ENCODE measurements at regions not wholly inside any gene's neighbourhood (a gene's known extent, or its start where the extent isn't known, plus 50 kb on each side); places are given as distances from the start of the nearest gene placed in this dataset.

DNA sequence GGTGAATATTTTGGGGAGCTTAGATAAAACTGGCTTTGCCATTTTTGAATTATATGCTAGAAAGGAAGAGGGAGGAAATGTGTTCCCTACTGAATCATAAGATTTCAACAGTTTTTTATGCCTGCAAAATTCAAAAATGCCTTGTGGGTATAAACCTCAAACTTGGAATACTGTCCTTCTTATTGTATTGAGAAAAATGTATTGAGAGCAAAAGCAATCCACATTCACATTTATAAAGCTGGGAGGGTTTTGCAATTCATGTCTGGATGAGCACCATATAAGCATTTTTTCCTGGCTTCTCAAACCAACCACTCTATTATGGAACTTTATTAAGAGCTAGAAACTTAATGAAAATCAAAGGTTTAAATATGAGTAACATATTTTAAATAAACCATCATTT lies 289.8 kb downstream of the PCDH7 start:
- no peaks in the 10 kb centered on the region for H3K36me3 Mint-ChIP-seq (ENCODE audit: low read depth)
- no peak overlapping the region for H3K27ac Mint-ChIP-seq
- no peak overlapping the region for H3K4me3 Mint-ChIP-seq
- TF ChIP-seq, protein P1, sequence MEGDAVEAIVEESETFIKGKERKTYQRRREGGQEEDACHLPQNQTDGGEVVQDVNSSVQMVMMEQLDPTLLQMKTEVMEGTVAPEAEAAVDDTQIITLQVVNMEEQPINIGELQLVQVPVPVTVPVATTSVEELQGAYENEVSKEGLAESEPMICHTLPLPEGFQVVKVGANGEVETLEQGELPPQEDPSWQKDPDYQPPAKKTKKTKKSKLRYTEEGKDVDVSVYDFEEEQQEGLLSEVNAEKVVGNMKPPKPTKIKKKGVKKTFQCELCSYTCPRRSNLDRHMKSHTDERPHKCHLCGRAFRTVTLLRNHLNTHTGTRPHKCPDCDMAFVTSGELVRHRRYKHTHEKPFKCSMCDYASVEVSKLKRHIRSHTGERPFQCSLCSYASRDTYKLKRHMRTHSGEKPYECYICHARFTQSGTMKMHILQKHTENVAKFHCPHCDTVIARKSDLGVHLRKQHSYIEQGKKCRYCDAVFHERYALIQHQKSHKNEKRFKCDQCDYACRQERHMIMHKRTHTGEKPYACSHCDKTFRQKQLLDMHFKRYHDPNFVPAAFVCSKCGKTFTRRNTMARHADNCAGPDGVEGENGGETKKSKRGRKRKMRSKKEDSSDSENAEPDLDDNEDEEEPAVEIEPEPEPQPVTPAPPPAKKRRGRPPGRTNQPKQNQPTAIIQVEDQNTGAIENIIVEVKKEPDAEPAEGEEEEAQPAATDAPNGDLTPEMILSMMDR (IDR thresholded peaks at IDR 0.05; ENCODE audit: unreplicated experiment in 3 of 3): no peak
- H3K9me3 Mint-ChIP-seq: no peaks in the 10 kb centered on the region
- H3K27me3 Mint-ChIP-seq (ENCODE audit: low read depth): no peaks in the 10 kb centered on the region
- H3K4me1 Mint-ChIP-seq: no peaks in the 10 kb centered on the region

DNA sequence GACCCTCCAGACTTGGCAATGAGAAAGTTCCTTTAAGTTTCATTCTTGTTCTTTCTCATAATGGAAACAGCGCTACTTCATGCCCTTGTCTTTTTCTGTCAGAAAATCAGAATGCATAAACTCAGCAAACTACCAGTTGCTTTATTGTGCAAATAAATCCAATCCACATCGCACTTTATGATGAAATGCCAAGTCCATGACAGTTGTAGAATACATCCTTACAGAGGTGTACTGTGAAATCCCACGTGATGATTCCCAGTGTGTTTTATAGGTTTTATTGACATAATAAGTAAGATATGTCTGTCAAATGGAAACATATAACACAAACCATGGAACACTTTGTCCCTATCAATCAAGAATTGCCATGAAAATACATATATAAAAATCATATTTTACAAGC lies 295.0 kb downstream of the PCDH7 start:
- TF ChIP-seq, protein P1 (IDR thresholded peaks at IDR 0.05; ENCODE audit: unreplicated experiment in 3 of 3): no peak
- Mint-ChIP-seq H3K27ac (no peak overlapping the region), H3K36me3 (ENCODE audit: low read depth) (no peaks in the 10 kb centered on the region), H3K9me3 (no peaks in the 10 kb centered on the region), H3K4me3 (no peak overlapping the region), H3K27me3 (ENCODE audit: low read depth) (no peaks in the 10 kb centered on the region), H3K4me1 (peaks cover under 1% of the 10 kb centered on the region)

DNA sequence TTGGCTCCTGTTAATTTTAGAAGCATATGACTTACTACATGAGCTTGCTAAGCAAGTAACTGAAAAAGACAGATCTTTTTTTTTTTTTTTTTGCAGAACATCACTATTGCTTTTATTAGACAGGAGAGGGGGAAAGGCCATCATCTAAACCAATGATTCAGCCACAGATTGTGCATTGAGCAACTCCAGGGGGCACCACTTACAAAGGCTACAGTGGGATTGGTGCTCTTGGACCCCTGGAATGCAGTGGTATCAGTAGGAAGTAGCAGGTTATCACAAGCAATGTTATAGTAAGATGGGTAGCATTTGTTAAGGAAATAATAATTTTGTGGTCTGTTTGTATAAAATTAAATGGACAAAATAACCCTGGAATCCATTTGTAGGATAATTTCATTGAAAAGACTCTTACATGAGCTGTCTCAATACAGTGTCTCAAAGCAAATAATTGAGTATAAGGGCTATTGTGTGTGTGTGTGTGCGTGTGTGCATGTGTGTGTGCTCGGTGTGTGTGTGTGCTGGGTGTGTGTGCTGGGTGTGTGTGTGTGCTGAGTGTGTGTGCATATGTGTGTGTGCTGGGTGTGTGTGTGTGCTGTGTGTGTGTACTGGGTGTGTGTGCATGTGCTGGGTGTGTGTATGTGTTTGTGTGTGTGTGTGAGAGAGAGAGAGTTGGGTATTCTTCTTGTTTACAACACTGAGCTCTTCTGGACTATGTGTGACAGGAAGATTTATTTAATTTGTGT lies 296.3 kb downstream of the PCDH7 start:
- Mint-ChIP-seq H3K9me3 (no peaks in the 10 kb centered on the region), H3K4me3 (no peak overlapping the region), H3K36me3 (ENCODE audit: low read depth) (no peaks in the 10 kb centered on the region), H3K4me1 (peaks cover 4% of the 10 kb centered on the region), H3K27me3 (ENCODE audit: low read depth) (no peaks in the 10 kb centered on the region), H3K27ac (no peak overlapping the region)
- TF ChIP-seq, protein P1 (IDR thresholded peaks at IDR 0.05; ENCODE audit: unreplicated experiment in 3 of 3): no peak

DNA sequence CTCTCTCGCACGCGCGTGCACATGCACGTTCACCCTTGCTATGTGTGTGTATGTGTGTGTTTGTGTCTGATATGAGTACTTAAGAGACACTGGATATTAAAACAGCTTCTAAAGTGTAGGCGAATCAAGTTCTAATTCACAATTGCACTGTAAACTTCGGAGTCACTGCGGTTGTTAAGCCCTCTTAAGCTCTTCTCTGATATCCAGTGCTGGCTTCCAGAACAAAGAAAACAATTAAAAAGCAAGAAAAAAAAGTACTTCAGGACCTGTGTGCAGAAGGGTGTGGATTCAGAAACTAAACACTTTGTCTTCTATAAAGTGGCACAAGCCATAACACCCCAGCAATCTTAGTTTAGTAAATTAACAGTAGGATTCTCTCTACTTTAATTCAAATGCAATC lies 300.2 kb downstream of the PCDH7 start:
- Mint-ChIP-seq H3K4me1 (peaks cover 4% of the 10 kb centered on the region), H3K36me3 (ENCODE audit: low read depth) (no peaks in the 10 kb centered on the region), H3K9me3 (no peaks in the 10 kb centered on the region), H3K27me3 (ENCODE audit: low read depth) (no peaks in the 10 kb centered on the region), H3K4me3 (no peak overlapping the region), H3K27ac (peak overlapping the region in 1 of 3 experiments; percentile 17)
- TF ChIP-seq, protein P1 (IDR thresholded peaks at IDR 0.05; ENCODE audit: unreplicated experiment in 3 of 3): no peak

DNA sequence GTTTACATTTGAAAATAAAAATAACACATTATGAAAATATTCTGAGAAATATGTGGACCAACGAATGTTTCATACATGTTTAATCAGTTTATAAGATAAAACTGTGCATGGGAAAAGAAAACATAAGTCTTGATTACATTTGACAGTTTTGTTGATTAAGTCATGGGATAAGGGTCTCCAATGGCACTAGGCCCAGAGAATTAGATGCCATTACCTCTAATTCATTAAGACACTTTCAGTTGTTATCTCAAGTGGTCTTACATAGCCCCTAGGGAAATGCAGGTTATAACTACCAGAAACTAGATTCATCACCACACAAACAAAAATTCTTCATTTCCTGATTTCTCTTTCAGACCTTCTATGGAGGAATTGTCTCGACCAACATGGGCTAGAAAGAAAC lies 300.8 kb downstream of the PCDH7 start:
- Mint-ChIP-seq H3K9me3 (no peaks in the 10 kb centered on the region), H3K27me3 (ENCODE audit: low read depth) (no peaks in the 10 kb centered on the region)

More for the DNA sequence above, 300.8 kb downstream of the PCDH7 start:
- no peaks in the 10 kb centered on the region for H3K36me3 Mint-ChIP-seq (ENCODE audit: low read depth)
- H3K27ac Mint-ChIP-seq: no peak overlapping the region
- H3K4me1 Mint-ChIP-seq: peaks cover 4% of the 10 kb centered on the region
- H3K4me3 Mint-ChIP-seq: no peak overlapping the region
- TF ChIP-seq, protein P1 (IDR thresholded peaks at IDR 0.05; ENCODE audit: unreplicated experiment in 3 of 3): no peak

Measured in nephron (organoid).